SU-DHL-6 (cell line): ENCODE measurements at regions not wholly inside any gene's neighbourhood (a gene's known extent, or its start where the extent isn't known, plus 50 kb on each side); places are given as distances from the start of the nearest gene placed in this dataset.

Source experiments
- CTCF ChIP-seq: fragments of 200-600 bp; sonication (generic); IDR thresholded peaks from one replicate; pipeline ENCODE4 v1.5.1; 2017; ENCODE audit warnings: antibody characterized with exemption, mild to moderate bottlenecking, low read length, moderate library complexity; ENCODE audit not compliant: insufficient read depth, poor library complexity, severe bottlenecking
- EZH2phosphoT487 ChIP-seq: fragments of 200-600 bp; sonication (generic), shearing (Covaris generic); conservative IDR thresholded peaks from 2 replicates; pipeline ENCODE4 v1.6.1; 2018; ENCODE audit warnings: mild to moderate bottlenecking, antibody characterized with exemption, low read length, moderate library complexity, mixed read lengths

- no peak for TF ChIP-seq CTCF
- TF ChIP-seq EZH2phosphoT487 = no peak
These were observed 114.4 kb upstream of the LIFR start for GRCh38 chr5:38670878-38671277.
